Neural crest cell (in vitro differentiated cells): ENCODE measurements at regions not wholly inside any gene's neighbourhood (a gene's known extent, or its start where the extent isn't known, plus 50 kb on each side); places are given as distances from the start of the nearest gene placed in this dataset.

Source experiments
- DNase-seq: peaks from one replicate; pipeline ENCODE4 v3.0.0; 2021; ENCODE audit warnings: low read depth, mixed read lengths, low spot score
- H3K27ac Mint-ChIP-seq: one replicate; pipeline ENCODE4 v1.8.0; 2021; ENCODE audit warnings: mild to moderate bottlenecking, mixed read lengths; ENCODE audit not compliant: unreplicated experiment
- H3K27me3 Mint-ChIP-seq: 2 replicates; pipeline ENCODE4 v1.8.0; 2021; ENCODE audit warnings: low read depth, mild to moderate bottlenecking, mixed read lengths
- H3K36me3 Mint-ChIP-seq: 2 replicates; pipeline ENCODE4 v1.8.0; 2021; ENCODE audit warnings: low read depth, mild to moderate bottlenecking, mixed read lengths
- H3K4me1 Mint-ChIP-seq: 2 replicates; pipeline ENCODE4 v1.8.0; 2021; ENCODE audit warnings: mixed read lengths
- H3K4me3 Mint-ChIP-seq: one replicate; pipeline ENCODE4 v1.8.0; 2021; ENCODE audit warnings: mild to moderate bottlenecking, mixed read lengths
- H3K9me3 Mint-ChIP-seq: 2 replicates; pipeline ENCODE4 v1.8.0; 2021; ENCODE audit warnings: mixed read lengths
- CTCF ChIP-seq: fragments of 200-600 bp; sonication (generic); conservative IDR thresholded peaks from 2 replicates; pipeline ENCODE4 v1.5.0; 2021; ENCODE audit warnings: antibody characterized with exemption, mild to moderate bottlenecking

- no peaks in the 10 kb centered on the region for H3K36me3 Mint-ChIP-seq
- DNase-seq, result no peak
- H3K9me3 Mint-ChIP-seq, result no peaks in the 10 kb centered on the region
- no peak overlapping the region for H3K4me3 Mint-ChIP-seq
- H3K27me3 Mint-ChIP-seq, result peaks cover 34% of the 10 kb centered on the region
- no peak overlapping the region for H3K27ac Mint-ChIP-seq
- H3K4me1 Mint-ChIP-seq, result peaks cover 8% of the 10 kb centered on the region
- no peak for TF ChIP-seq CTCF
Measured at GRCh38 chr15:77741106-77741505, 108.4 kb upstream of the LINGO1 start.

- peak overlapping the region; percentile 84 for H3K27ac Mint-ChIP-seq
- no peaks in the 10 kb centered on the region for H3K36me3 Mint-ChIP-seq
- no peak for DNase-seq
- TF ChIP-seq CTCF, result no peak
- no peak overlapping the region for H3K4me3 Mint-ChIP-seq
- peaks cover 8% of the 10 kb centered on the region for H3K4me1 Mint-ChIP-seq
- no peaks in the 10 kb centered on the region for H3K9me3 Mint-ChIP-seq
- peaks cover 34% of the 10 kb centered on the region for H3K27me3 Mint-ChIP-seq
Measured at GRCh38 chr15:77739591-77740378, 107.1 kb upstream of the LINGO1 start.

- Mint-ChIP-seq H3K9me3 (no peaks in the 10 kb centered on the region), H3K27me3 (peaks cover 34% of the 10 kb centered on the region), H3K27ac (no peak overlapping the region), H3K36me3 (no peaks in the 10 kb centered on the region), H3K4me1 (peaks cover 8% of the 10 kb centered on the region), H3K4me3 (no peak overlapping the region)
- no peak for DNase-seq
- no peak for TF ChIP-seq CTCF
Measured at GRCh38 chr15:77738441-77739302, 106.0 kb upstream of the LINGO1 start.

- H3K9me3 Mint-ChIP-seq, result no peaks in the 10 kb centered on the region
- no peak for TF ChIP-seq CTCF
- no peak for DNase-seq
- peaks cover 31% of the 10 kb centered on the region for H3K27me3 Mint-ChIP-seq
- H3K27ac Mint-ChIP-seq, result no peak overlapping the region
- no peak overlapping the region for H3K4me3 Mint-ChIP-seq
- H3K36me3 Mint-ChIP-seq, result no peaks in the 10 kb centered on the region
- peaks cover 8% of the 10 kb centered on the region for H3K4me1 Mint-ChIP-seq
Measured at GRCh38 chr15:77738038-77738370, 105.3 kb upstream of the LINGO1 start.

- H3K4me3 Mint-ChIP-seq, result no peak overlapping the region
- peaks cover 31% of the 10 kb centered on the region for H3K27me3 Mint-ChIP-seq
- no peak overlapping the region for H3K27ac Mint-ChIP-seq
- no peak for DNase-seq
- H3K4me1 Mint-ChIP-seq, result peaks cover 8% of the 10 kb centered on the region
- H3K36me3 Mint-ChIP-seq, result no peaks in the 10 kb centered on the region
- H3K9me3 Mint-ChIP-seq, result no peaks in the 10 kb centered on the region
- no peak for TF ChIP-seq CTCF
Measured at GRCh38 chr15:77737238-77738037, 104.7 kb upstream of the LINGO1 start.
